Neural crest cell (in vitro differentiated cells): ENCODE measurements at regions not wholly inside any gene's neighbourhood (a gene's known extent, or its start where the extent isn't known, plus 50 kb on each side); places are given as distances from the start of the nearest gene placed in this dataset.
"Not testable (repeated sequence)": the region's sequence is repeated elsewhere in the genome, so short reads cannot be mapped to it uniquely, and the experiment has no call there.

Source experiments
- DNase-seq: peaks from one replicate; pipeline ENCODE4 v3.0.0; 2021; ENCODE audit warnings: low read depth, mixed read lengths, low spot score
- H3K27ac Mint-ChIP-seq: one replicate; pipeline ENCODE4 v1.8.0; 2021; ENCODE audit warnings: mild to moderate bottlenecking, mixed read lengths; ENCODE audit not compliant: unreplicated experiment
- H3K27me3 Mint-ChIP-seq: 2 replicates; pipeline ENCODE4 v1.8.0; 2021; ENCODE audit warnings: low read depth, mild to moderate bottlenecking, mixed read lengths
- H3K36me3 Mint-ChIP-seq: 2 replicates; pipeline ENCODE4 v1.8.0; 2021; ENCODE audit warnings: low read depth, mild to moderate bottlenecking, mixed read lengths
- H3K4me1 Mint-ChIP-seq: 2 replicates; pipeline ENCODE4 v1.8.0; 2021; ENCODE audit warnings: mixed read lengths
- H3K4me3 Mint-ChIP-seq: one replicate; pipeline ENCODE4 v1.8.0; 2021; ENCODE audit warnings: mild to moderate bottlenecking, mixed read lengths
- H3K9me3 Mint-ChIP-seq: 2 replicates; pipeline ENCODE4 v1.8.0; 2021; ENCODE audit warnings: mixed read lengths
- CTCF ChIP-seq: fragments of 200-600 bp; sonication (generic); conservative IDR thresholded peaks from 2 replicates; pipeline ENCODE4 v1.5.0; 2021; ENCODE audit warnings: antibody characterized with exemption, mild to moderate bottlenecking

GRCh38 chr14:87380054-87380453 is 612.9 kb downstream of the GALC start:
- Mint-ChIP-seq H3K9me3 (peaks cover 6% of the 10 kb centered on the region), H3K27ac (no peak overlapping the region), H3K36me3 (no peaks in the 10 kb centered on the region), H3K27me3 (no peaks in the 10 kb centered on the region), H3K4me1 (no peaks in the 10 kb centered on the region), H3K4me3 (no peak overlapping the region)
- no peak for DNase-seq
- TF ChIP-seq CTCF: no peak

- TF ChIP-seq CTCF: no peak
- H3K4me3 Mint-ChIP-seq: no peak overlapping the region
- no peaks in the 10 kb centered on the region for H3K36me3 Mint-ChIP-seq
- DNase-seq: no peak
- no peaks in the 10 kb centered on the region for H3K27me3 Mint-ChIP-seq
- H3K27ac Mint-ChIP-seq: no peak overlapping the region
- H3K4me1 Mint-ChIP-seq: no peaks in the 10 kb centered on the region
- H3K9me3 Mint-ChIP-seq: no peaks in the 10 kb centered on the region
These were observed 624.2 kb downstream of the GALC start for GRCh38 chr14:87368751-87369150.

GRCh38 chr14:87360246-87360645 is 632.7 kb downstream of the GALC start:
- H3K27ac Mint-ChIP-seq, H3K36me3 Mint-ChIP-seq, H3K27me3 Mint-ChIP-seq, H3K4me1 Mint-ChIP-seq, H3K9me3 Mint-ChIP-seq, H3K4me3 Mint-ChIP-seq, DNase-seq: not testable (repeated sequence)

GRCh38 chr14:87351007-87351406 is 642.0 kb downstream of the GALC start:
- no peak for TF ChIP-seq CTCF
- Mint-ChIP-seq H3K4me3 (no peak overlapping the region), H3K27me3 (no peaks in the 10 kb centered on the region), H3K27ac (no peak overlapping the region), H3K36me3 (no peaks in the 10 kb centered on the region), H3K4me1 (no peaks in the 10 kb centered on the region), H3K9me3 (peaks cover 5% of the 10 kb centered on the region)
- no peak for DNase-seq

- Mint-ChIP-seq H3K36me3 (no peaks in the 10 kb centered on the region), H3K4me3 (no peak overlapping the region), H3K27me3 (no peaks in the 10 kb centered on the region), H3K27ac (no peak overlapping the region), H3K4me1 (no peaks in the 10 kb centered on the region), H3K9me3 (peaks cover 5% of the 10 kb centered on the region)
- no peak for DNase-seq
- no peak for TF ChIP-seq CTCF
These were observed 643.1 kb downstream of the GALC start for GRCh38 chr14:87349921-87350320.

- no peaks in the 10 kb centered on the region for H3K36me3 Mint-ChIP-seq
- H3K27me3 Mint-ChIP-seq: no peaks in the 10 kb centered on the region
- H3K4me1 Mint-ChIP-seq: no peaks in the 10 kb centered on the region
- TF ChIP-seq CTCF: no peak
- no peak for DNase-seq
- no peaks in the 10 kb centered on the region for H3K9me3 Mint-ChIP-seq
- no peak overlapping the region for H3K4me3 Mint-ChIP-seq
- H3K27ac Mint-ChIP-seq: no peak overlapping the region
These were observed 649.3 kb downstream of the GALC start for GRCh38 chr14:87343652-87344051.
